KMS-11 (cell line): ENCODE measurements at regions not wholly inside any gene's neighbourhood (a gene's known extent, or its start where the extent isn't known, plus 50 kb on each side); places are given as distances from the start of the nearest gene placed in this dataset.

Experiments
- H2AFZ ChIP-seq: fragments of 200-600 bp; sonication (generic); 2 replicates; pipeline ENCODE4 v1.6.1; 2016; ENCODE audit warnings: antibody characterized with exemption, mixed run types, low read depth
- H3K27ac ChIP-seq: fragments of 200-600 bp; sonication (generic); 2 replicates; pipeline ENCODE4 v1.6.1; 2016; ENCODE audit warnings: mild to moderate bottlenecking, mixed run types
- H3K27me3 ChIP-seq: fragments of 200-600 bp; sonication (generic); 2 replicates; pipeline ENCODE4 v1.6.1; 2017; ENCODE audit warnings: mild to moderate bottlenecking, low read depth, mixed run types, moderate library complexity; ENCODE audit not compliant: insufficient read depth
- H3K36me3 ChIP-seq: fragments of 200-600 bp; sonication (generic); 2 replicates; pipeline ENCODE4 v1.6.1; 2017; ENCODE audit warnings: mild to moderate bottlenecking, mixed run types; ENCODE audit not compliant: insufficient read depth
- H3K4me1 ChIP-seq: fragments of 200-600 bp; sonication (generic); 2 replicates; pipeline ENCODE4 v1.6.1; 2016; ENCODE audit warnings: mild to moderate bottlenecking, low read depth, mixed run types; ENCODE audit not compliant: poor library complexity, severe bottlenecking
- H3K4me2 ChIP-seq: fragments of 200-600 bp; sonication (generic); 2 replicates; pipeline ENCODE4 v1.7.0; 2016; ENCODE audit warnings: mild to moderate bottlenecking, mixed run types
- H3K4me3 ChIP-seq: fragments of 200-600 bp; sonication (generic); IDR thresholded peaks from 2 replicates; pipeline ENCODE4 v1.6.1; 2017; ENCODE audit warnings: low read depth, low read length, mixed read lengths; ENCODE audit not compliant: insufficient read depth
- H3K79me2 ChIP-seq: fragments of 200-600 bp; sonication (generic); 2 replicates; pipeline ENCODE4 v1.6.1; 2016; ENCODE audit warnings: low read depth, mixed run types; ENCODE audit not compliant: insufficient read depth
- H3K9ac ChIP-seq: fragments of 200-600 bp; sonication (generic); 2 replicates; pipeline ENCODE4 v1.6.1; 2016; ENCODE audit warnings: mild to moderate bottlenecking, mixed run types
- H4K20me1 ChIP-seq: fragments of 200-600 bp; sonication (generic); 2 replicates; pipeline ENCODE4 v1.6.1; 2016; ENCODE audit warnings: mild to moderate bottlenecking, mixed run types; ENCODE audit not compliant: insufficient read depth
- TF ChIP-seq, protein P1 (sequence below): fragments of 200-600 bp; sonication (generic); conservative IDR thresholded peaks from 2 replicates; pipeline ENCODE4 v1.6.1; 2017; ENCODE audit warnings: low read depth, mild to moderate bottlenecking, antibody characterized with exemption, low read length, moderate library complexity, mixed read lengths

DNA sequence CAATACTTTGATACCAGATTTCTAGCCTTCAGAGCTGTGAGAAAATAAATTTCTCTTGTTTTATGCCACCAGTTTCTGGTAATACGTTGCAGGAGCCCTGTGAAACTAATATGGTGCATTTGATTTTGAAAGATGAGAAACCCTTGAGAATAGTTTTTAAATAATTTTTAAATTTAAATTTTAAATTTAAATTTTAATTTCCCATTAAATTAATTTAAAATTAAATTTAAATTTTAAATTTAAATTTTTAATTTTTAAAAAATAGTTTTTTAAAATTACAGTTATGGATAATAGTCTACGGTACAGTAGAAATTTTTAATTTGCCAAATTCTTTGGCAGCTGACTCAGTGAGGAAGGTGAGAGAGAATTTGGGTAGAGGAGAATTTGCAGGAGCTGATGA is 68.6 kb upstream of the SLC24A3 start:
- H4K20me1 ChIP-seq, result no peaks in the 10 kb centered on the region
- H3K27me3 ChIP-seq, result no peaks in the 10 kb centered on the region
- H3K27ac ChIP-seq, result no peak overlapping the region
- TF ChIP-seq, protein P1, sequence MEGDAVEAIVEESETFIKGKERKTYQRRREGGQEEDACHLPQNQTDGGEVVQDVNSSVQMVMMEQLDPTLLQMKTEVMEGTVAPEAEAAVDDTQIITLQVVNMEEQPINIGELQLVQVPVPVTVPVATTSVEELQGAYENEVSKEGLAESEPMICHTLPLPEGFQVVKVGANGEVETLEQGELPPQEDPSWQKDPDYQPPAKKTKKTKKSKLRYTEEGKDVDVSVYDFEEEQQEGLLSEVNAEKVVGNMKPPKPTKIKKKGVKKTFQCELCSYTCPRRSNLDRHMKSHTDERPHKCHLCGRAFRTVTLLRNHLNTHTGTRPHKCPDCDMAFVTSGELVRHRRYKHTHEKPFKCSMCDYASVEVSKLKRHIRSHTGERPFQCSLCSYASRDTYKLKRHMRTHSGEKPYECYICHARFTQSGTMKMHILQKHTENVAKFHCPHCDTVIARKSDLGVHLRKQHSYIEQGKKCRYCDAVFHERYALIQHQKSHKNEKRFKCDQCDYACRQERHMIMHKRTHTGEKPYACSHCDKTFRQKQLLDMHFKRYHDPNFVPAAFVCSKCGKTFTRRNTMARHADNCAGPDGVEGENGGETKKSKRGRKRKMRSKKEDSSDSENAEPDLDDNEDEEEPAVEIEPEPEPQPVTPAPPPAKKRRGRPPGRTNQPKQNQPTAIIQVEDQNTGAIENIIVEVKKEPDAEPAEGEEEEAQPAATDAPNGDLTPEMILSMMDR, result no peak
- no peak overlapping the region for H3K4me3 ChIP-seq
- no peaks in the 10 kb centered on the region for H3K79me2 ChIP-seq
- H3K4me1 ChIP-seq, result no peaks in the 10 kb centered on the region
- H3K36me3 ChIP-seq, result no peaks in the 10 kb centered on the region
- no peak overlapping the region for H3K4me2 ChIP-seq
- H3K9ac ChIP-seq, result no peak overlapping the region
- H2AFZ ChIP-seq, result no peak overlapping the region

DNA sequence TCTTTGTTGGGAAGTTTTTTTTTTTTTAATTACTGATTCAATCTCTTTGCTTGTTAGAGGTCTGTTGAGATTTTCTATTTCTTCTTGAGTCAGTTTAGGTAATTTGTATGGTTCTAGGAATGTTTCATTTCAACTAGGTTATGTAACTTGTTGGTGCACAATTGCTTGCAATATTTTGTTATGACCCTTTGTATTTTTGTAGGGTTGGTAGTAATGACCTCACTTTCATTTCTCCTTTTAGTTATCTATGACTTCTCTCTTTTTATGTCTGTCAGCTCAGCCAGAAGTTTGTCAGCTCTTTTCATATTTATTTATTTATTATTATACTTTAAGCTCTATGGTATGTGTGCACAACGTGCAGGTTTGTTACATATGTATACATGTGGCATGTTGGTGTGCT is 51.1 kb upstream of the SLC24A3 start:
- no peak overlapping the region for H3K4me3 ChIP-seq
- H3K4me1 ChIP-seq, result no peaks in the 10 kb centered on the region
- H3K79me2 ChIP-seq, result no peaks in the 10 kb centered on the region
- H2AFZ ChIP-seq, result no peak overlapping the region
- H4K20me1 ChIP-seq, result no peaks in the 10 kb centered on the region
- TF ChIP-seq, protein P1, result no peak
- no peak overlapping the region for H3K9ac ChIP-seq
- no peak overlapping the region for H3K4me2 ChIP-seq
- H3K27me3 ChIP-seq, result no peaks in the 10 kb centered on the region
- no peak overlapping the region for H3K27ac ChIP-seq
- H3K36me3 ChIP-seq, result no peaks in the 10 kb centered on the region
